OCI-LY7 (cell line): ENCODE measurements at regions not wholly inside any gene's neighbourhood (a gene's known extent, or its start where the extent isn't known, plus 50 kb on each side); places are given as distances from the start of the nearest gene placed in this dataset.

Experiments used
- BruUV-seq: library from RNA; stranded (reverse); fragments of 400-500 nt; replicated peaks from 2 replicates; lab custom pipeline; 2021; lab: Mats Ljungman, UMichigan
- CTCF ChIA-PET: fragments of 300-600 bp; sonication (Branson Sonifier 250); formaldehyde crosslinking; loops from one replicate; lab custom pipeline; 2022; ENCODE audit warnings: antibody characterized with exemption; ENCODE audit not compliant: unreplicated experiment; lab: Charles Lee
- POLR2A ChIA-PET: fragments of 300-600 bp; sonication (Branson Sonifier 250); formaldehyde crosslinking; loops from one replicate; lab custom pipeline; 2022; ENCODE audit warnings: antibody characterized with exemption; lab: Charles Lee
- DNase-seq: peaks from one replicate; pipeline ENCODE4 v3.0.0-alpha.2; 2015; ENCODE audit warnings: low spot score
- H2AFZ ChIP-seq: fragments of 200-600 bp; sonication (generic), shearing (Covaris generic); 2 replicates; pipeline ENCODE4 v1.6.1; 2014; ENCODE audit warnings: mild to moderate bottlenecking, antibody characterized with exemption, low read length, moderate library complexity
- H3K27ac ChIP-seq: fragments of 200-600 bp; sonication (generic); 2 replicates; pipeline ENCODE4 v1.5.1; 2014; ENCODE audit warnings: mixed run types, low read depth, mild to moderate bottlenecking, moderate library complexity, low read length, inconsistent platforms; ENCODE audit not compliant: poor library complexity, severe bottlenecking
- H3K36me3 ChIP-seq: fragments of 200-600 bp; sonication (generic); 2 replicates; pipeline ENCODE4 v1.6.1; 2014; ENCODE audit warnings: mild to moderate bottlenecking, antibody characterized with exemption, low read length, moderate library complexity, mixed read lengths; ENCODE audit not compliant: insufficient read depth
- H3K4me1 ChIP-seq: fragments of 200-600 bp; sonication (generic); 2 replicates; pipeline ENCODE4 v1.5.1; 2014; ENCODE audit warnings: mild to moderate bottlenecking, low read length; ENCODE audit not compliant: insufficient read depth, poor library complexity, severe bottlenecking
- H3K4me2 ChIP-seq: fragments of 200-600 bp; sonication (generic); 2 replicates; pipeline ENCODE4 v1.6.1; 2014; ENCODE audit warnings: mild to moderate bottlenecking, low read length
- H3K4me3 ChIP-seq: fragments of 200-600 bp; sonication (generic); 2 replicates; pipeline ENCODE4 v1.5.1; 2014; ENCODE audit warnings: mild to moderate bottlenecking, low read depth, low read length; ENCODE audit not compliant: poor library complexity, severe bottlenecking
- H3K79me2 ChIP-seq: fragments of 200-600 bp; sonication (generic); 2 replicates; pipeline ENCODE4 v1.6.1; 2016; ENCODE audit warnings: low read depth, mild to moderate bottlenecking, low read length, moderate library complexity, mixed read lengths; ENCODE audit not compliant: insufficient read depth
- H3K9me2 ChIP-seq: fragments of 200-600 bp; sonication (generic); 2 replicates; pipeline ENCODE4 v1.6.1; 2016; ENCODE audit warnings: mild to moderate bottlenecking, low read length, mixed read lengths; ENCODE audit not compliant: insufficient read depth
- H3K9me3 ChIP-seq: fragments of 200-600 bp; sonication (generic); 2 replicates; pipeline ENCODE4 v1.6.1; 2014; ENCODE audit warnings: mild to moderate bottlenecking, mixed run types, low read length, mixed read lengths
- H4K20me1 ChIP-seq: fragments of 200-600 bp; sonication (generic); 2 replicates; pipeline ENCODE4 v1.6.1; 2014; ENCODE audit warnings: mild to moderate bottlenecking, antibody characterized with exemption, low read length, moderate library complexity, mixed read lengths; ENCODE audit not compliant: insufficient read depth
- CTCF ChIP-seq: fragments of 200-600 bp; sonication (generic); conservative IDR thresholded peaks from 2 replicates; pipeline ENCODE4 v1.5.1; 2014; ENCODE audit warnings: mild to moderate bottlenecking, antibody characterized with exemption, low read length, moderate library complexity, mixed read lengths
- EZH2phosphoT487 ChIP-seq: fragments of 200-600 bp; sonication (generic); IDR thresholded peaks from 2 replicates; pipeline ENCODE4 v1.6.1; 2018; ENCODE audit warnings: low read depth, borderline replicate concordance, mild to moderate bottlenecking, mixed run types, antibody characterized with exemption, low read length, moderate library complexity, mixed read lengths
- intact Hi-C: fragments of 100-400 bp; cut with micrococcal nuclease; formaldehyde crosslinking; loops from one replicate; pipeline ENCODE4 v1.10.0; 2022; ENCODE audit not compliant: unreplicated experiment

- H3K9me3 ChIP-seq = no peaks in the 10 kb centered on the region
- TF ChIP-seq CTCF (no peak), EZH2phosphoT487 (no peak)
- CTCF ChIA-PET = no interaction called here
- DNase-seq = no peak
- intact Hi-C loops = no loop called here
- no peak overlapping the region for H2AFZ ChIP-seq
- no peaks in the 10 kb centered on the region for H4K20me1 ChIP-seq
- H3K27ac ChIP-seq = no peak overlapping the region
- H3K4me3 ChIP-seq = no peak overlapping the region
- POLR2A ChIA-PET = no interaction called here
- no peaks in the 10 kb centered on the region for H3K4me1 ChIP-seq
- no TSS peak for BruUV-seq
- H3K9me2 ChIP-seq = no peaks in the 10 kb centered on the region
- no peaks in the 10 kb centered on the region for H3K36me3 ChIP-seq
- H3K4me2 ChIP-seq = no peak overlapping the region
- H3K79me2 ChIP-seq = no peaks in the 10 kb centered on the region
These were observed 154.1 kb upstream of the TUT7 start for GRCh38 chr9:86508208-86508903.

DNA sequence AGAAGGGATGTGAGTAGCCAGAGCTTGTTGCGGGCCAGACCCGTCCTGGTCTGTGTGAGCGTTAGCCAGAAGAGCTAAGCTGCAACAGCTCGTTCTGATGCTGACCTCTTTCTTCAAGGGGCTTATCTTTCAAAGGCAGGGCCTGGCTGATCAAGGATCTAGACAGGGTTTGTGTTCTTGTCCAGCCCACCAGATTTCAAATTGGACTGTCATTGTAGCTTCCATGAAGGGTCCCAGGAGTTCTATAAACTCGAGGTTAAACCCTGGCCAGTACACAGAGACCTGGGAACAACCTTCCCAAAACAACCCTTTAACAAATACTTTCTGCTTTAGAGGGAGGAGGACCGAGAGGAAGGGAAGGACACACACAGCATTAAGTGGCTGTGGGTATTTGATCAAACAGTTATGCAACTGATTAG is 153.0 kb upstream of the TUT7 start:
- Histone ChIP-seq H2AFZ (no peak overlapping the region), H3K9me3 (no peaks in the 10 kb centered on the region), H3K79me2 (no peaks in the 10 kb centered on the region), H4K20me1 (no peaks in the 10 kb centered on the region), H3K4me3 (no peak overlapping the region), H3K9me2 (no peaks in the 10 kb centered on the region), H3K36me3 (no peaks in the 10 kb centered on the region), H3K27ac (no peak overlapping the region), H3K4me2 (no peak overlapping the region), H3K4me1 (no peaks in the 10 kb centered on the region)
- BruUV-seq = no TSS peak
- intact Hi-C loops = no loop called here
- POLR2A ChIA-PET = no interaction called here
- no peak for DNase-seq
- CTCF ChIA-PET = no interaction called here
- TF ChIP-seq CTCF = no peak
- TF ChIP-seq EZH2phosphoT487 = no peak

DNA sequence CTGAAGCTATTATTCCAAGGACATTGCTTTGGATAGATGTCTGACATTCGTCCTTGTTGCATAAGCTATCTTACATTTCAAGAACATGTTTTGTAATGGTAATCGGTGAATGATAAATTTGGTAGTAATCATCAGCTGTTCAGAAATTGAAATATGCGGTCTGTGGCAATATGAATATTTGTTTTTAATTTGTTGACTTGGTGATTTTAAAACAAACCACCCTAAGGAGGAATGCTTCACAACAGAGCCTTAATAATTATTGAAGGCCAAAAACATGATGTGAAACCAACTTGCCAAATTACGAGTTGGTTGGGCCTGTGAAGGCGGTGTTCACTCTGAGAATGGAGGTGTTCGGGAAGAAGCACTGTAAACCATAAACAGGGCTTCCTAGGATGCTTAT is 149.7 kb upstream of the TUT7 start:
- H2AFZ ChIP-seq = no peak overlapping the region
- ChIA-PET CTCF (no interaction called here), POLR2A (no interaction called here)
- DNase-seq = no peak
- TF ChIP-seq CTCF (no peak), EZH2phosphoT487 (no peak)
- no peaks in the 10 kb centered on the region for H3K9me2 ChIP-seq
- no peaks in the 10 kb centered on the region for H4K20me1 ChIP-seq
- BruUV-seq = no TSS peak
- no peak overlapping the region for H3K4me2 ChIP-seq
- intact Hi-C loops = no loop called here
- no peaks in the 10 kb centered on the region for H3K4me1 ChIP-seq
- H3K9me3 ChIP-seq = no peaks in the 10 kb centered on the region
- no peaks in the 10 kb centered on the region for H3K79me2 ChIP-seq
- H3K27ac ChIP-seq = no peak overlapping the region
- H3K4me3 ChIP-seq = no peak overlapping the region
- no peaks in the 10 kb centered on the region for H3K36me3 ChIP-seq
